Transverse colon (tissue), 3 donors: ENCODE measurements at regions not wholly inside any gene's neighbourhood (a gene's known extent, or its start where the extent isn't known, plus 50 kb on each side); places are given as distances from the start of the nearest gene placed in this dataset.

Experiments used
- EP300 ChIP-seq: sonication (generic); formaldehyde crosslinking; IDR thresholded peaks from one replicate; pipeline ENCODE4 v1.6.1; 2017; ENCODE audit warnings: antibody characterized with exemption, low read depth
- POLR2A ChIP-seq: fragments of 450-650 bp; IDR thresholded peaks from one replicate; pipeline ENCODE4 v1.6.1; 2016; ENCODE audit warnings: antibody characterized with exemption, mild to moderate bottlenecking, moderate library complexity
- TF ChIP-seq, protein P1 (sequence below), 5 experiments: fragments of 200-600 bp in 3 of 5; fragments of 450-650 bp in 2 of 5; sonication (generic) in 3 of 5; IDR thresholded peaks; 1 replicate in 2 of 5; 2 replicates in 3 of 5; pipeline ENCODE4 v1.5.1; 2016 to 2017; ENCODE audit warnings: antibody characterized with exemption in 5 of 5, inconsistent platforms in 3 of 5, mild to moderate bottlenecking in 2 of 5, moderate library complexity in 1 of 5

DNA sequence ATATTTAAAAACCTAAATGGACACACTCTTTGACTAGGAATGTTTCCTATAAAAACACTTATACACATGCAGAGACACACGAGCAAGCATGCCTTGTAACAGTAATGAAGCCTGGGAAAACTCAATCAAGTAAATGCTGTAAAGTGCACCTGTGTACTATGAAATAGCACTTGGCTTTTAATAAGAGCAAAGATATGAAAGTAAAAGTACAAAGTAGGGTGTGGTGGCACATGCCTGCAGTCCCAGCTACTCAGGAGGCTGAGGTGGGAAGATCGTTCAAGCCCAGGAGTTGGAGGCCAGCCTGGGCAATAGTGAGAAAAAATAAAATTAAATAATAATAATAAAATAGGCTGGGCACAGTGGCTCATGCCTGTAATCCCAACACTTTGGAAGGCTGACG is 166.9 kb upstream of the GRK3 start:
- TF ChIP-seq, protein P1, sequence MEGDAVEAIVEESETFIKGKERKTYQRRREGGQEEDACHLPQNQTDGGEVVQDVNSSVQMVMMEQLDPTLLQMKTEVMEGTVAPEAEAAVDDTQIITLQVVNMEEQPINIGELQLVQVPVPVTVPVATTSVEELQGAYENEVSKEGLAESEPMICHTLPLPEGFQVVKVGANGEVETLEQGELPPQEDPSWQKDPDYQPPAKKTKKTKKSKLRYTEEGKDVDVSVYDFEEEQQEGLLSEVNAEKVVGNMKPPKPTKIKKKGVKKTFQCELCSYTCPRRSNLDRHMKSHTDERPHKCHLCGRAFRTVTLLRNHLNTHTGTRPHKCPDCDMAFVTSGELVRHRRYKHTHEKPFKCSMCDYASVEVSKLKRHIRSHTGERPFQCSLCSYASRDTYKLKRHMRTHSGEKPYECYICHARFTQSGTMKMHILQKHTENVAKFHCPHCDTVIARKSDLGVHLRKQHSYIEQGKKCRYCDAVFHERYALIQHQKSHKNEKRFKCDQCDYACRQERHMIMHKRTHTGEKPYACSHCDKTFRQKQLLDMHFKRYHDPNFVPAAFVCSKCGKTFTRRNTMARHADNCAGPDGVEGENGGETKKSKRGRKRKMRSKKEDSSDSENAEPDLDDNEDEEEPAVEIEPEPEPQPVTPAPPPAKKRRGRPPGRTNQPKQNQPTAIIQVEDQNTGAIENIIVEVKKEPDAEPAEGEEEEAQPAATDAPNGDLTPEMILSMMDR (IDR thresholded peaks at IDR 0.05) = no peak
- no peak for TF ChIP-seq EP300
- no peak for TF ChIP-seq POLR2A
